ENCODE measurements at regions not wholly inside any gene's neighbourhood (a gene's known extent, or its start where the extent isn't known, plus 50 kb on each side); places are given as distances from the start of the nearest gene placed in this dataset.

- Histone ChIP-seq H3K4ac (ENCODE audit: low read depth, low read length) (no peak overlapping the region), H3K27ac (ENCODE audit: low read depth, low read length) (no peak overlapping the region), H4K8ac (ENCODE audit: low read depth, low read length) (no peak overlapping the region), H2AK5ac (ENCODE audit: low read length) (no peak overlapping the region), H3K79me2 (ENCODE audit: control insufficient read depth, insufficient read depth, low read length, poor library complexity) (no peaks in the 10 kb centered on the region), H3K14ac (ENCODE audit: low read length) (no peak overlapping the region), H3K4me3 (ENCODE audit: low read depth, low read length) (no peak overlapping the region), H3K4me2 (ENCODE audit: low read length) (no peak overlapping the region), H3K4me1 (ENCODE audit: control insufficient read depth in 1 of 2, insufficient read depth in 2 of 2, low read length in 2 of 2) (no peaks in the 10 kb centered on the region), H3K79me1 (ENCODE audit: low read length) (no peaks in the 10 kb centered on the region), H2AFZ (ENCODE audit: insufficient read depth, low read length, poor library complexity) (no peak overlapping the region), H3K23ac (ENCODE audit: low read length) (no peak overlapping the region), H3K9me3 (ENCODE audit: insufficient read depth, low read depth, low read length) (no peaks in the 10 kb centered on the region), H2BK120ac (ENCODE audit: insufficient read depth, low read length, poor library complexity) (no peak overlapping the region), H4K91ac (ENCODE audit: low read depth, low read length) (no peak overlapping the region), H2BK12ac (ENCODE audit: low read length) (no peak overlapping the region), H3K9ac (ENCODE audit: low read length) (no peak overlapping the region), H3K18ac (ENCODE audit: low read length) (no peak overlapping the region), H3K27me3 (ENCODE audit: insufficient read depth, low read length) (no peaks in the 10 kb centered on the region), H2BK5ac (ENCODE audit: low read depth, low read length, poor library complexity) (no peak overlapping the region), H3K36me3 (ENCODE audit: control insufficient read depth in 1 of 2, insufficient read depth in 2 of 2, low read length in 2 of 2) (no peaks in the 10 kb centered on the region), H4K12ac (ENCODE audit: low read depth, low read length) (no peak overlapping the region)
- WGBS (ENCODE audit: extremely low coverage, insufficient coverage, insufficient read length) = no CpG with 5 or more reads among the region's 4 CpGs
- DNase-seq = no peak
Measured at GRCh38 chr4:19927381-19927780, 324.3 kb upstream of the SLIT2 start.

GRCh38 chr4:19925516-19925915 lies 326.2 kb upstream of the SLIT2 start:
- Histone ChIP-seq H3K79me1 (ENCODE audit: low read length) (no peaks in the 10 kb centered on the region), H3K4me3 (ENCODE audit: low read depth, low read length) (no peak overlapping the region), H2AK5ac (ENCODE audit: low read length) (no peak overlapping the region), H2BK5ac (ENCODE audit: low read depth, low read length, poor library complexity) (no peak overlapping the region), H4K8ac (ENCODE audit: low read depth, low read length) (no peak overlapping the region), H4K91ac (ENCODE audit: low read depth, low read length) (no peak overlapping the region), H4K12ac (ENCODE audit: low read depth, low read length) (no peak overlapping the region), H3K23ac (ENCODE audit: low read length) (no peak overlapping the region), H2BK120ac (ENCODE audit: insufficient read depth, low read length, poor library complexity) (no peak overlapping the region), H3K4me1 (ENCODE audit: control insufficient read depth in 1 of 2, insufficient read depth in 2 of 2, low read length in 2 of 2) (no peaks in the 10 kb centered on the region), H2BK12ac (ENCODE audit: low read length) (no peak overlapping the region), H3K14ac (ENCODE audit: low read length) (no peak overlapping the region), H3K4ac (ENCODE audit: low read depth, low read length) (no peak overlapping the region), H3K27ac (ENCODE audit: low read depth, low read length) (no peak overlapping the region), H3K9ac (ENCODE audit: low read length) (no peak overlapping the region), H3K9me3 (ENCODE audit: insufficient read depth, low read depth, low read length) (no peaks in the 10 kb centered on the region), H3K27me3 (ENCODE audit: insufficient read depth, low read length) (no peaks in the 10 kb centered on the region), H3K4me2 (ENCODE audit: low read length) (no peak overlapping the region), H3K79me2 (ENCODE audit: control insufficient read depth, insufficient read depth, low read length, poor library complexity) (no peaks in the 10 kb centered on the region), H2AFZ (ENCODE audit: insufficient read depth, low read length, poor library complexity) (no peak overlapping the region), H3K36me3 (ENCODE audit: control insufficient read depth in 1 of 2, insufficient read depth in 2 of 2, low read length in 2 of 2) (no peaks in the 10 kb centered on the region), H3K18ac (ENCODE audit: low read length) (no peak overlapping the region)
- no peak for DNase-seq

- H2AFZ ChIP-seq (ENCODE audit: insufficient read depth, low read length, poor library complexity) = no peak overlapping the region
- H4K8ac ChIP-seq (ENCODE audit: low read depth, low read length) = no peak overlapping the region
- no peak overlapping the region for H3K9ac ChIP-seq (ENCODE audit: low read length)
- no CpG with 5 or more reads among the region's 1 CpG for WGBS (ENCODE audit: extremely low coverage, insufficient coverage, insufficient read length)
- H2BK12ac ChIP-seq (ENCODE audit: low read length) = no peak overlapping the region
- H2AK5ac ChIP-seq (ENCODE audit: low read length) = no peak overlapping the region
- no peak overlapping the region for H3K4me3 ChIP-seq (ENCODE audit: low read depth, low read length)
- no peak for DNase-seq
- H3K27ac ChIP-seq (ENCODE audit: low read depth, low read length) = no peak overlapping the region
- H4K12ac ChIP-seq (ENCODE audit: low read depth, low read length) = no peak overlapping the region
- no peaks in the 10 kb centered on the region for H3K36me3 ChIP-seq (ENCODE audit: control insufficient read depth in 1 of 2, insufficient read depth in 2 of 2, low read length in 2 of 2)
- H3K4ac ChIP-seq (ENCODE audit: low read depth, low read length) = no peak overlapping the region
- no peaks in the 10 kb centered on the region for H3K79me1 ChIP-seq (ENCODE audit: low read length)
- no peaks in the 10 kb centered on the region for H3K79me2 ChIP-seq (ENCODE audit: control insufficient read depth, insufficient read depth, low read length, poor library complexity)
- no peak overlapping the region for H2BK120ac ChIP-seq (ENCODE audit: insufficient read depth, low read length, poor library complexity)
- H2BK5ac ChIP-seq (ENCODE audit: low read depth, low read length, poor library complexity) = no peak overlapping the region
- no peaks in the 10 kb centered on the region for H3K4me1 ChIP-seq (ENCODE audit: control insufficient read depth in 1 of 2, insufficient read depth in 2 of 2, low read length in 2 of 2)
- H3K27me3 ChIP-seq (ENCODE audit: insufficient read depth, low read length) = no peaks in the 10 kb centered on the region
- H3K9me3 ChIP-seq (ENCODE audit: insufficient read depth, low read depth, low read length) = peaks cover 5% of the 10 kb centered on the region
- H3K18ac ChIP-seq (ENCODE audit: low read length) = no peak overlapping the region
- H3K14ac ChIP-seq (ENCODE audit: low read length) = no peak overlapping the region
- no peak overlapping the region for H4K91ac ChIP-seq (ENCODE audit: low read depth, low read length)
- no peak overlapping the region for H3K23ac ChIP-seq (ENCODE audit: low read length)
- H3K4me2 ChIP-seq (ENCODE audit: low read length) = no peak overlapping the region
Measured at GRCh38 chr4:19924761-19925160, 326.9 kb upstream of the SLIT2 start.

GRCh38 chr4:19915276-19915675 lies 336.4 kb upstream of the SLIT2 start:
- Histone ChIP-seq H3K14ac (ENCODE audit: low read length) (no peak overlapping the region), H3K23ac (ENCODE audit: low read length) (no peak overlapping the region), H4K12ac (ENCODE audit: low read depth, low read length) (no peak overlapping the region), H3K9ac (ENCODE audit: low read length) (no peak overlapping the region), H3K18ac (ENCODE audit: low read length) (no peak overlapping the region), H3K4me1 (ENCODE audit: control insufficient read depth in 1 of 2, insufficient read depth in 2 of 2, low read length in 2 of 2) (no peaks in the 10 kb centered on the region), H3K79me2 (ENCODE audit: control insufficient read depth, insufficient read depth, low read length, poor library complexity) (no peaks in the 10 kb centered on the region), H4K8ac (ENCODE audit: low read depth, low read length) (no peak overlapping the region), H2BK12ac (ENCODE audit: low read length) (no peak overlapping the region), H3K4me3 (ENCODE audit: low read depth, low read length) (no peak overlapping the region), H4K91ac (ENCODE audit: low read depth, low read length) (no peak overlapping the region), H3K4ac (ENCODE audit: low read depth, low read length) (no peak overlapping the region), H3K79me1 (ENCODE audit: low read length) (no peaks in the 10 kb centered on the region), H2BK5ac (ENCODE audit: low read depth, low read length, poor library complexity) (no peak overlapping the region), H2BK120ac (ENCODE audit: insufficient read depth, low read length, poor library complexity) (no peak overlapping the region), H3K27ac (ENCODE audit: low read depth, low read length) (no peak overlapping the region), H3K9me3 (ENCODE audit: insufficient read depth, low read depth, low read length) (peaks cover 3% of the 10 kb centered on the region), H3K36me3 (ENCODE audit: control insufficient read depth in 1 of 2, insufficient read depth in 2 of 2, low read length in 2 of 2) (no peaks in the 10 kb centered on the region), H2AK5ac (ENCODE audit: low read length) (no peak overlapping the region), H3K4me2 (ENCODE audit: low read length) (no peak overlapping the region), H3K27me3 (ENCODE audit: insufficient read depth, low read length) (no peaks in the 10 kb centered on the region), H2AFZ (ENCODE audit: insufficient read depth, low read length, poor library complexity) (no peak overlapping the region)
- DNase-seq = no peak
- no CpG with 5 or more reads among the region's 3 CpGs for WGBS (ENCODE audit: extremely low coverage, insufficient coverage, insufficient read length)

- H2AFZ ChIP-seq (ENCODE audit: insufficient read depth, low read length, poor library complexity) = no peak overlapping the region
- H4K12ac ChIP-seq (ENCODE audit: low read depth, low read length) = no peak overlapping the region
- no peak overlapping the region for H4K91ac ChIP-seq (ENCODE audit: low read depth, low read length)
- H2BK120ac ChIP-seq (ENCODE audit: insufficient read depth, low read length, poor library complexity) = no peak overlapping the region
- H3K23ac ChIP-seq (ENCODE audit: low read length) = no peak overlapping the region
- no peak overlapping the region for H3K14ac ChIP-seq (ENCODE audit: low read length)
- no peaks in the 10 kb centered on the region for H3K9me3 ChIP-seq (ENCODE audit: insufficient read depth, low read depth, low read length)
- no peak overlapping the region for H3K4ac ChIP-seq (ENCODE audit: low read depth, low read length)
- no peak for DNase-seq
- no peaks in the 10 kb centered on the region for H3K4me1 ChIP-seq (ENCODE audit: control insufficient read depth in 1 of 2, insufficient read depth in 2 of 2, low read length in 2 of 2)
- H3K27ac ChIP-seq (ENCODE audit: low read depth, low read length) = no peak overlapping the region
- H3K9ac ChIP-seq (ENCODE audit: low read length) = no peak overlapping the region
- no peak overlapping the region for H2BK12ac ChIP-seq (ENCODE audit: low read length)
- no CpG with 5 or more reads among the region's 2 CpGs for WGBS (ENCODE audit: extremely low coverage, insufficient coverage, insufficient read length)
- no peaks in the 10 kb centered on the region for H3K79me1 ChIP-seq (ENCODE audit: low read length)
- H2AK5ac ChIP-seq (ENCODE audit: low read length) = no peak overlapping the region
- no peaks in the 10 kb centered on the region for H3K36me3 ChIP-seq (ENCODE audit: control insufficient read depth in 1 of 2, insufficient read depth in 2 of 2, low read length in 2 of 2)
- H3K79me2 ChIP-seq (ENCODE audit: control insufficient read depth, insufficient read depth, low read length, poor library complexity) = no peaks in the 10 kb centered on the region
- no peak overlapping the region for H3K4me2 ChIP-seq (ENCODE audit: low read length)
- H3K4me3 ChIP-seq (ENCODE audit: low read depth, low read length) = no peak overlapping the region
- no peak overlapping the region for H2BK5ac ChIP-seq (ENCODE audit: low read depth, low read length, poor library complexity)
- H4K8ac ChIP-seq (ENCODE audit: low read depth, low read length) = no peak overlapping the region
- no peaks in the 10 kb centered on the region for H3K27me3 ChIP-seq (ENCODE audit: insufficient read depth, low read length)
- H3K18ac ChIP-seq (ENCODE audit: low read length) = no peak overlapping the region
Measured at GRCh38 chr4:19913650-19914049, 338.1 kb upstream of the SLIT2 start.
